HG02840 (cell line): ENCODE measurements at regions not wholly inside any gene's neighbourhood (a gene's known extent, or its start where the extent isn't known, plus 50 kb on each side); places are given as distances from the start of the nearest gene placed in this dataset.

Experiments used
- ATAC-seq: cut with Tn5 transposase; IDR thresholded peaks from one replicate; pipeline ENCODE4 v1.9.1; 2021; ENCODE audit warnings: mild to moderate bottlenecking, moderate library complexity, moderate number of reproducible peaks; ENCODE audit not compliant: unreplicated experiment, low FRiP score

DNA sequence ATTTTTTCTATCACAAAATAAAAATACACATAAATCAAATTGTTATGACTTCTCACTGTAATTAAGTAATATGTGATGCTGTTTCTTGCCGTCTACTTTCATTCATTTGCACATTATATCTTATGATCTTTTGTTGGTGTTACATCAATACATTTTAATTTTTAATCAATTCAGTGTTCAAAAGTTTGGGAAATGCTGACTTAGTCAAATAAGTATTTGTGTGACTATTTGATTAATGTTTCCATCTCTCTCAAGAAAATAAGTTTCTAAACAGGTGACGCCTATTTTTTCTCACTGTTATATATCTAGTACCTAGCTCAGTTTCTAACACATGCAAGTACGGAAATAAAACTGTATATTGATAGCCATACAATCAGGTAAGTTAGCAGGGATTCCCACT, 329.5 kb upstream of the KIRREL3 start:
- ATAC-seq = no peak

DNA sequence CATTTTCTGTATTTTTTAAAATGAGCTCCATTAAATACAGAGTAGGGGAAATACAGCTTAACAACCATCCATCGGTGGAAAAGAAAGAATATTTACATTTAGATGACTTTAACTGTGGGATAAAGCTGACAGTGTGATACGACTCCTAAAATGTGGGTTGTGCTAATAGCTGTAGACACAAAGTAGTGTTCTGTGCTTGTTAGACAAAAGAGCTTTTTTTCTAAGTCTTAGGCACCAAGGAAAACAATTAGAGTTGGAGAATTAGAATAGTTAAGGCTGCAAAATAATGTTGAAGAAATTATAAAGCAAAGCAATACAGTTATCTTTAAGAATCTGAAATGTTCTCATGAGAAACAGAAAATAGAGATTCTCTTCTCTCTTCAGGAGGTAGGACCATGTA, 307.7 kb upstream of the KIRREL3 start:
- ATAC-seq = no peak

GRCh38 chr11:127307700-127308099, 307.1 kb upstream of the KIRREL3 start:
- ATAC-seq = no peak

DNA sequence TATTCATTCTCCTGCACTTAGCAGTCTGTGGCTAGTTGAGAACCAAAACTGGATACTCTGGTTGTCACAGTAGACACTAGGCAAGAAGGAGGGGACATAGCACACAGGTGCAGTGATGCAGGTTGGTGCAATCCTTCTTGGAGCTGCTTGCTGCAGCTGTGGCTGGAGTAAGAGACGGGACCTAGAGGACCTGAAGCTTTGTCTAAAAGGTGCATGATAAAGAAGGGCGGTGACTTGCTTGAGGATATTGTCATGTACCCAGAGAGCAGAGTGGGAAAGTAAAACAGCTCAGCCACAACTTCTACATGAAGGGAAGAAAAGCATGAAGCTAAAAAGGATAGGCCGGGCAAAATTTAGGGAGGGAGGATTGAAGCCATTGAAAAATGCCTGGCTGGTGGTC, 304.1 kb upstream of the KIRREL3 start:
- ATAC-seq = no peak

GRCh38 chr11:127288926-127289325, 288.4 kb upstream of the KIRREL3 start:
- ATAC-seq = no peak

DNA sequence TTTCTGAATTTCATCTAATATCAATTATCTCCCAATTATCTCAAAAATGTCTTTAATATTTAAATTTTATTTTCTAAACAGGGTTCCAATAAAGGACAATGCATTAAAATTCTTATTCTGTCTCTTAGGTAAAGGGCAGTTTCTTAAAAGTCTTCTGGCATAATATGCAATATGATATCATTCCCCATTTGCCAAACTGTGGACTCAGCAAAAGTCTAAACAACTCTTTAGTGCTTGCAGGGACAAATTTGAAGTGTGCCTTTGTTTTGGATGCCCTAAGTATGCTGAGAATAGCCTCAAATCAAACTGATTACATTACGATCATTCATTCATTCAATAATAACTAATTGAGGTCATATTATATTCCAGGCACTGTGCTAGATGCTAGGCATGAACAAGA, 281.0 kb upstream of the KIRREL3 start:
- no peak for ATAC-seq

- ATAC-seq = no peak
Observed at GRCh38 chr11:127275774-127276173, 275.2 kb upstream of the KIRREL3 start.

GRCh38 chr11:127274328-127274676, 273.7 kb upstream of the KIRREL3 start:
- no peak for ATAC-seq

DNA sequence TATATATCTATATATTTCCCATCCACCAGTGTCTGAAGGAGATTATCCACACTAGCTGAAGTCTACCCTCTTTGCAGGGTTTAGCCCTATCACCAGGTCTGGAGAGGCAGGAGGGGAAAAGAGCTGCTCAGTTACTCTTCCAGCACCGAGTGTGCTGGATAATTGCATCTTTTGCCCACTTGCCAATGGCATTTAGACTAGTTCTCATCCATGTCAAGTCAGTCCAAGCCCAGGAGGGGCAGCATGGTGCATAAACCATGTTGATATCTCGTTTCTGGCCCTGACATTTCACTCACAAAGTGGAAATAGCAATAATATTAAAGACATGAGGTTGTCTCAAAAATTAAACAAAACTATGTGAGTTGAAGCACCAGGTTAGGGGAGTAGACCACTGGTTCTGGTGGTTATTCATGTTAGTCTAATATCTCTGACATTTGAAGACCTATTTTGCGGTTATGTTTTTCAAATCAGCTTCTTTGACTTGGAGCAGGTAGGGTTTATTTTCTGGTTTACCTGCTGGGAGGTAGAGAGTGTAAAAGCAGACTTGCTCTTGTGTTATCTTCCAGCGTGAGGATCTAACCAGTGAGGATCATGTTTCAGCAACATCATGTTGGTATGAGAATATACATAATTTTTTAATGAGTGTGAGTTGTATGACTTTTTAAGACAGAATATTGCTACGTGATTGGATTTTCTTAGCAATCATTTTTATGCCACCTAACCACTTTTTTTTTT, 273.2 kb upstream of the KIRREL3 start:
- no peak for ATAC-seq

DNA sequence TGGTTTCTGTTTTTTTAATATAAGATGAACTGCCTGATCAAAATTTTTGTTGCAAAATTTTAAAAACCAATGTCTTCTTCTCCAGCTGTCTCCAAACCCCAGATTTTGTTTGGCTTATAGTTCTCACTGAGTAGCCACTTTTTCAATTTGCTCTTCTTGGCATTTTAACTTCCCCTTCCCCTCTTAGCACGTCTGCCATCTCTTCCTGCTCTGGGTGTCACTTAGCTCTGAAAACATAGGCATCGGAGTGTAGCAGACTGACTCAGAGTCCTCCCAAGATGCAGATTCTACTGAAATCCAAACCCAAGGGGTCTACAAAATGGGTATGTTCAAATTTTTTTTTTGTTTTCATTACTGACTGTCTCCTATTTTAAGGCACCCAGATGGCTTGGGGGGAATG, 270.3 kb upstream of the KIRREL3 start:
- ATAC-seq = no peak

DNA sequence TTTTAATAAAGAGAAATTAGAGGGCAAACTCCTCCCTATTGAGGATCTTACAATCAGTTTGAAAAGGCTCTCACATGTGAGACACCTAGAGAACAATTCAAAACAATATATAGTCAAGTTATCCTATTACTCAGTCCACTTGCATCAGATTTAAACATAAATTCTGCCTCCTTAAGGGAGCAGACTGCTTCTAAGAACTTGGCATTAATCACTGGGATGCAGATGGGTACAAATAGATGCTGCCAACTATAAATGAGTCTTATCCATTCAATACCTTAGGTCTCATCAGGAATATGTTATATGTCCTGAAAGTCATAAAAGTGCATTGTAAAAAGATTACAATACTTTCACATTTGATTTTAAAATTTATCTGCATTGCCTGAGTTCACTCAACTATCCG, 269.3 kb upstream of the KIRREL3 start:
- ATAC-seq = no peak

DNA sequence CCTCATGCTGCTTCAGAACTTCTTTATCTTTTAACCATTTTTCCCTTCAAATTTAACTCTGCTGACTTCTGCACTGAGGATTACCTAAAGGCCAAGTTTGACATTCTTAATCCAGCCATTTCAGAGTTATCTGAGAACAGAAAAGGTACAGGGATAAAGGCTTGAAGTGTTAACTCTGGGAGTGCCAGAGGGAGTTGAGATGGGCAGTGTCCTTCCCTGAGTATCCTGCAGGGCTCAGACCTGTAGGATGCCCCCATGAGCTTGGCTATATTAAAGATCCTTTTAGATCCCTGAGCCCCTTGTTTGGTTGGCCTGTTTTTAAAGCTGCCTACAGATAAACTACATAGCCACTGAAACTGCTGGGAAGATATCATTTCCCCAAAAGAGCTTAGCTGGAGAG, 268.4 kb upstream of the KIRREL3 start:
- no peak for ATAC-seq

GRCh38 chr11:127268521-127268920, 268.0 kb upstream of the KIRREL3 start:
- no peak for ATAC-seq

DNA sequence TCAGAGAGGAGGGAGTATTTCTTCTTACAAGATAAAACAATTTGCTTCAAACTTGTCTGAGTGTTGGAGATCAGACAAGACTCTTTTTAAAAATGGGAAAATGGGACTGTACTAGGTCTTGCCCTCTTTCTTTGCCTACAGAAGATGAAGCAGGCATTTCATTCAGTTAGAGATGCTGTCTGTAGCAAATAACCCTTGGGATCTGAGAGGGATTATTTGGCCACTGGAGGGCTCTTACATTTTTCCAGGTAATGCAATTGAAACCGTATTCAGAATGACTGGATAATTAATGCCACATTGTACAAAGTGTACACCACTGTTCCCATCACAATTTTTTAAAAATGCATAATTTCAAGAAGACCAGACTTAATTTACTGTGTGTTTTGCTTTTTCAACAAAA, 258.5 kb upstream of the KIRREL3 start:
- no peak for ATAC-seq

DNA sequence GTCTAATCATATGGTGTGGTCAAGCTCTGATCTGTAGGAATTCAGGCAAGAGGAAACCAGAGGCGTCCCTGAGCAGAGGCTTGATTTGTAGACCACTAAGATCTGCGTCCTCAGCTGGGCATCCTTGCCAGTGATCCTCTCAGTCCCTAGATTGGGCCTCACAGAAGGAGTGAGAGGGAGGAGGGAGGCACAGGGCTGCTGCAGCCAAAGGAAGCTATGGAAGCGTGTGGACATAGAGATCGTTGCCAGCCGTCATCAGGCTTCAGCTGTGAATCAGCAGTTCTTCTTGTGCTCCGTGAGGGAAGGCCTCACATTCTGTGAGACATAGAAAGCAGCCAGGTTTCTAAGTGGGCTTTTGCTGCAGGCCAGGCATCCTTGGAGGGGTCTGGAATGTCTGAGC, 254.6 kb upstream of the KIRREL3 start:
- ATAC-seq = no peak

DNA sequence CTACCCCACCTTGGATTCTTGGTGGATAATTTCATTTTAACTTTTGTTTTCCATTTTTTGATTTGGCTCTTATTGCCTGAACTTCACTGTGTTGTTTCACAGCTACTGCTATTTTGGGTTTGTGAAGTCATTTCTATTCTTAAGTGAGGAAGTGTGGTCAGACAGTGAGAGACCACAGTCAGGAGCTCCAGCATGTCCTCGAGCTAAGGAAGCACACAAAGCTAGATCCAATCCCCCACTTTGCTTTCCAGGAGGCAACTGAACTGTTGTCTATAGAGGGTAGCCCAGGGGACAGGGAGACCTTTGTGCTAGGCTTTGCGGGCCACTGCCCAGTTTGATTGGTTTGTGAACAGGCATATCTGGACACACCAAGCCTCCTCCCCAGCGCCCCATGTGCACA, 251.8 kb upstream of the KIRREL3 start:
- ATAC-seq = no peak

- ATAC-seq = no peak
Observed at GRCh38 chr11:127249576-127249975, 249.0 kb upstream of the KIRREL3 start.

- no peak for ATAC-seq
Observed at GRCh38 chr11:127248476-127248875, 247.9 kb upstream of the KIRREL3 start.

- ATAC-seq = no peak
Observed at GRCh38 chr11:127247261-127247851, 246.8 kb upstream of the KIRREL3 start.

GRCh38 chr11:127242676-127243075, 242.1 kb upstream of the KIRREL3 start:
- ATAC-seq = no peak

DNA sequence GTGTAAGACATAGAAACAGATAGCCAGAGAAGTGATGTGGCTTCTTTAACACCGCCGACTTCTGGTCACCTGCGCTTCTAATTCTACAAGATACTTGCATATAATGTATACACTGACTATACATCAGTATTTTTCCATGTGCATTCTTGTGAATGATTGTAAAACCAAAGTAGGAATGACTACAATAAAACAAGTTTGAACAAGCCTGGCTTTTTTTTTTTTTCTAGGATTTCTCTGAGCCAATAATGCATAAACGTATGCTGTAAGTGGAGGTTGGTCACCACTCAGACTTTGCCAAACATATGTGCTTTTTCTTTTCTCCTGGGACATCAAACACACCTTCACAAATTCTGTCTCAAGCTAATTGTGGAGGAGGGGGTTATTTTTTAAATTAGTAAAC, 237.8 kb upstream of the KIRREL3 start:
- ATAC-seq = no peak

DNA sequence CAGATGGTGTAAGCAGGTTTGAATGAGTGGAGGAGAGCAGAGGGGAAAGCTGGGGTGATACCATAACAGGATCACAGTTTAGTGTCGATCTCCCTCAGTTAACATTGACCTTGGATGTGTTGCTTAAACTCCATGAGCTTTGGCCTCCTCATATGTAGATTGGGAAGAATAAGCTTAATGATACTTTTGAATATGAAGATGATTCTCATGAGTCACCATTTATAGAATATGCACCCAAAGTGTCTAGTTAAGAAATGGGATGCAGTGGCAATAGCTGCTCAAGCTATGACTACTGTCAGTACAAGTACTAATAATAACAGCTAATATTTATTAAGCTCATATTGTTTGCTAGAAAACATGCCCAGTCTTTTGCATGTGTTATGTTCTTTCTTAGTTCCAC, 236.2 kb upstream of the KIRREL3 start:
- no peak for ATAC-seq

DNA sequence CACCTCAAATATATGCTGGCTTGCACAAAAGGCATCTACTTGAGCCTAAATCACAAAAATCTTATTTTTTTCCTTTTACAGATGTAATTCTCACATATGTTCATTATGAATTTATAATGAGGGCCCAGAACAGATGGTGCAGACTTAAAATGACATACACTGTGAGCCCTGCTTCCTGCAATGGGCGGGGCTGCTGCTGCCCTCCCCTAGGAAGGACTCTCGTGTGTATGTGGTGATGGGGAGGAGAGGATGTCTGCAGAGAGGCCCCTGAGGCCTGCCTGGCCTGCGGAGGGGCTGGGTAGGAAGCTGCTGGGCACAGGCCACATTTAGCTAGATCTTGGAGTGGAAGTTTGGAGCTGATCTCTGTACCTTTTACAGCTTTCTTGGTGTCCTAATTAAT, 233.4 kb upstream of the KIRREL3 start:
- ATAC-seq = no peak
